ENCODE measurements at regions not wholly inside any gene's neighbourhood (a gene's known extent, or its start where the extent isn't known, plus 50 kb on each side); places are given as distances from the start of the nearest gene placed in this dataset.

- DNase-seq (ENCODE audit: low spot score): no peak
Measured at GRCh38 chr1:229183588-229183987, 87.3 kb upstream of the RAB4A start.

GRCh38 chr1:229184066-229184465 lies 86.8 kb upstream of the RAB4A start:
- no peak for DNase-seq (ENCODE audit: low spot score)

- DNase-seq (ENCODE audit: low spot score): no peak
Measured at GRCh38 chr1:229185963-229186362, 84.9 kb upstream of the RAB4A start.

GRCh38 chr1:229186373-229187056 lies 84.4 kb upstream of the RAB4A start:
- no peak for DNase-seq (ENCODE audit: low spot score)

- no peak for DNase-seq (ENCODE audit: low spot score)
Measured at GRCh38 chr1:229190057-229190575, 80.8 kb upstream of the RAB4A start.

GRCh38 chr1:229191066-229191674 lies 79.7 kb upstream of the RAB4A start:
- DNase-seq (ENCODE audit: low spot score): no peak

GRCh38 chr1:229192031-229192430 lies 78.9 kb upstream of the RAB4A start:
- no peak for DNase-seq (ENCODE audit: low spot score)

GRCh38 chr1:229192853-229193252 lies 78.1 kb upstream of the RAB4A start:
- DNase-seq (ENCODE audit: low spot score): no peak

GRCh38 chr1:229194096-229194495 lies 76.8 kb upstream of the RAB4A start:
- no peak for DNase-seq (ENCODE audit: low spot score)

GRCh38 chr1:229195246-229195645 lies 75.7 kb upstream of the RAB4A start:
- DNase-seq (ENCODE audit: low spot score): no peak

GRCh38 chr1:229196404-229197264 lies 74.3 kb upstream of the RAB4A start:
- no peak for DNase-seq (ENCODE audit: low spot score)

- DNase-seq (ENCODE audit: low spot score): no peak
Measured at GRCh38 chr1:229197265-229197585, 73.7 kb upstream of the RAB4A start.

GRCh38 chr1:229199261-229200243 lies 71.4 kb upstream of the RAB4A start:
- peak; percentile 51 for DNase-seq (ENCODE audit: low spot score)

GRCh38 chr1:229203030-229203751 lies 67.7 kb upstream of the RAB4A start:
- peak; percentile 94 for DNase-seq (ENCODE audit: low spot score)

GRCh38 chr1:229203991-229204632 lies 66.8 kb upstream of the RAB4A start:
- DNase-seq (ENCODE audit: low spot score): no peak

GRCh38 chr1:229204921-229205777 lies 65.8 kb upstream of the RAB4A start:
- DNase-seq (ENCODE audit: low spot score): no peak

GRCh38 chr1:229205854-229206253 lies 65.1 kb upstream of the RAB4A start:
- DNase-seq (ENCODE audit: low spot score): no peak

GRCh38 chr1:229207916-229208315 lies 63.0 kb upstream of the RAB4A start:
- no peak for DNase-seq (ENCODE audit: low spot score)

- DNase-seq (ENCODE audit: low spot score): no peak
Measured at GRCh38 chr1:229208481-229208880, 62.4 kb upstream of the RAB4A start.

- no peak for DNase-seq (ENCODE audit: low spot score)
Measured at GRCh38 chr1:229209386-229209785, 61.5 kb upstream of the RAB4A start.

Data from iPS-NIHi11 (cell line).